ENCODE measurements at regions not wholly inside any gene's neighbourhood (a gene's known extent, or its start where the extent isn't known, plus 50 kb on each side); places are given as distances from the start of the nearest gene placed in this dataset.

DNA sequence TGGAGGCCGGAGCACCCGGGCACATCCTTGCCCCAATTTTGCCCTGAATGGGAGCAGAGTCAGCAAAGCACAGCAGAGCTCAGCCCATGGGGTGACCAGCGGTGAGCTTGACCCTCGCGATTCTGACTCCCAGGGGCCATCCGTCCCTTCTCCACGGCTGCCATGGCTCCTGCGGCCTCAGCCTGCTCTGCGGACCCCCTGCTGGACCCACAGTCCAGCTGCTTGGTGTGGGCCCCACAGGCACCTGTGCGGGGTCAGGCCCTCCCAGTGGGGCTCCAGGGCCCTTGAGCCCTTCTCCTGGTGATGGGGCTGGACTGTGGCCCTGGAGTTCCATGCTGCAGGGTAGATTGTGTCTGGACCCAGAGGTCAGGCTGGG lies 144.2 kb downstream of the ENGASE start:
- DNase-seq (ENCODE audit: low read depth): no peak

DNA sequence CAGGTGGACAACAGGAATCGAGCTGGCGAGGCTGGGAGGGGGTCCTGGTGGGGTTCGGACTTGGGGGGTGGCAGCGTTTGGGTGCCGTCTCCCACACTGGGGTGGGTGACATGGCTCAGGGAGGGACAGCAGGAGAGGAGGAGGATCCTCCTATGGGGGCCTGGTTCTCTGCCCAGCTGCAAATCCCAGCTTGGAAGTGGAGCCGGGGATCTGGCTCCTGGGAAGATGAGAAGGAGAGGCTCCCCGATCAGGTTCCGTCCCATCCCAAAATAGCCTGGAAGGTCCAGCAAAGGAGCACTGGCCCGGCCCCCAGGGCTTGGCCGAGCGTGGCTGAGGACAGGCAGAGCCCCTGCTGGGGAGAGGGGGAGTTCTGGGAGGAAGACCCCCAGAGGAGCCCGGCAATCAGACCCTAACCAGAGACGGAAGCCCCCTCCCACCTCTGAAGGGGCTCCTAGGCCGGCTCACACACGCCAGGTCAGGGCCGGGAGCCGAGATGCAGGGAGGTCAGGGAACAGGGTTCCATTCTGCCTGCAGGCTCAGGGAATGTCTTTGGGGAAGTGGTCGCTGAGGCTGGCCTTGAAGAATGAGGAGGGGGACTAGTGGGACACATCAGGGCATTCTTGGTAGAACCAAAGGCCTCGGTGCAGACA lies 143.7 kb downstream of the ENGASE start:
- no peak for DNase-seq (ENCODE audit: low read depth)

DNA sequence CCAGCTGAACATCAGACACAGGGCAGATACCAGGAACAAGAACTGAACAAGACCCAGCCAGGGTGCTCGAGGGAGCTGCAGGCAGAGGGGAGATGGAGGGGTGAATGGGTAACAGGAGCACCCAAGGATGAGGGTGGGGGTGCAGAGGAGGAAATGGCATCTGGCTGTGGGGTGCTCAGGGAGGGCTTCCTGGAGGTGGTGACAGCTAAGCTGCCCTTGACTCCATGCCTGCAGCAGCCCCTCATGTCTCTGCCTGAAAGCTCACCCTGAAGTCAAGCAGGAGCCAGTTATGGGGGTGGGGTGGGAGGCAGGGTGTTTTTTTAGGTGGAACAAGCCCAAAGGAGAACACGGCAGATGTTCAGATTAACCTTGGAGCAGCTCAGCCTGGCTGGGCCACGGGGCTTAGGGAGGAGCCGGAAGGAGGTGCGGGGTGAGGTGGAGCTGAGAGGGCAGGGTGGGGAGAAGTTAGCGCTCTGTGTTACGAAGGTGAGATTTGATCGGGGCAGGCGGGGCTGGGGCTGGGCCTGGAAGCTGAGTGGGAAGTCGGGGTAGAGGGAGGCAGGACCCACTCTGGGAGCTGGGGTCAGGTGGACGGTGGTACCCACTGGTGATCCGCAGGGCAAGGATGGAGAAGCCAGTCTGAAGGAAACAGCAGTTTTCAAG lies 143.0 kb downstream of the ENGASE start:
- no peak for DNase-seq (ENCODE audit: low read depth)

DNA sequence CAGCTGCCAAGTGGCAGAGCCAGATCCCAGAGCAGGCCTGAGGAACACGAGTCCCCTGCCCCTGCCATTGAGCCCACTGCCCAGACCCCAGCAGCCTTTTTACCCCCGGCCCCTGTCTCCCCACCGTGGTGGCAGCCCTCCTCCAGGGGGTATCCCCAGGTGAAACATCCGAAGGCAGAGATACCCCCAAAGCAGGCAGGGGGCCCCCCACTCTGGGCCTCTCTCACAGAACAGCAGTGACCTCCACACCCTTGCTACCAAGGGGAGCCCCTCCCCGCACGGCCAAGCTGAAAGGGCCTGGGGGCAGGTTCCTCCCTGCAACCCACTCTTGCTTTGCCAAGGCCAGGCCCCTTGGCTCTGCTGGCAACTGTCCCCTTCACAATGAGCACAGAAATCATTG lies 142.2 kb downstream of the ENGASE start:
- no peak for DNase-seq (ENCODE audit: low read depth)

DNA sequence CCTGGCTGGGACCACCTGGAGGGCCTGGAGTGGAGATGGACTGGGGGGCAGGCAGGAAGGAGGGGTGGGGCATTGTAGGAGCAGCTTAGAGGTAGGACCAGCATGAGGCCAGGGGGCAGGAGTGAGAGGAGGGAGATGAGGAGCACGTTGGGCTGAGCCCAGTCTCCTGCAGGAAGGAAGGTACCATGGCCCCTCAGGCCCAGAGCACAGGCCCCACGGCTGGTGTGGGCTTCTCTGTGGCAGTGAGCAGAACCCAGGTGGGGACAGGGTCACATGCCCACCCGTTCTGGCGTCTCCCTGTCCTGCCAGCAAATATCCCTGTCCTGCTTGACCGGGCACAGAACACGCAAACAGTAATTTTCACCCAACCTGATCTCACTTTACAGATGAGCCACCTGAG lies 141.8 kb downstream of the ENGASE start:
- DNase-seq (ENCODE audit: low read depth): no peak

DNA sequence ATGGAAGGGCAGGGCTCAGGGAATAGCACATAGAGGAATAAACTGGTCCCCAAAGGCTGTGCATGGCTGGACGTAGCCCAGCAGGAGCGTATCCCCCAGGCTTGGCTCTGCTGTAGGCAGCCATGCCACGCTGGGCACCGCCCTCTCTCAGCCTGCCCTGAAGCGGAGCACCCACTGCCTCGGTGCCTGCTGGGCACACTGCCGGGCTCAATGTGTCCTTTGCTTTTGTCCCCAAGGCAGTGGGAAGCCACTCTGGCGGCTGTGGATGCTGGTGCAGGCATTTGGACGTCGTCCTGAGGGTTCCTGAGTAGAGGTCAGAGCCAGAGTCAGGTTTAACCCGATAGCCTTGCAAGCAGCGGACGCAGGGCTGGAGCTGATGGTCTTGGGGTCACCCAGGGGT lies 141.0 kb downstream of the ENGASE start:
- no peak for DNase-seq (ENCODE audit: low read depth)

DNA sequence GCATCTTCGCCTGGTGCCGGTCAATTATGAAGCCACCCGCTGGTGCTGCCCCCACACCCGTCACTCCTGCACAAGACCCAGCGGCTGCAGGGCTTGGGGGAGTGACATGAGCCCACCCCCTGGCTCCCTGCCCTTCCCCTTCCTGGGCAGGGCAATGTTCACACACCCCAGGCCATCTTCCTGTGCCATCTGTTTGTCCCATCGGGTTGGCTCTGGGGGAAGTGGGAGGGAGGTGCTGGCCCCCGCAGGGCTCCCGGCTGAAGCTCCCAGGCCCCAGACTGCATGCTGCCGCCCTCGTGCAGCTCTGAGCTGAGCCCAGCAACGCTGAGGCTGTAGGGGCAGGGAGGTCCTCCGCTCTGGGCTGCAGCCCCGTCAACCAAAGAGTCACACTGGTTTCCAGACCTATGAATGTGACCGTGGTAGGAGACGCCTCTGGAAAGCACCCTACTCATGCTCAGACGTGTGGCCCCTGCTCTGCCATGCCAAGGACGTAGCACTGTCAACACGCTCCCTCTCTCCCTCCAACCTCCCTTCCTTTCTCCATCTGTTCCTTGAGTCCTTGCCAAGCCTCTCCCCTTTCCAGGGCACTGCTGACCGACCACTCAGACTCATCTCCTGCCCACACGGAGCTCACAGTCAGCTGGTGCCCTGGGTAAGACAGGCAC lies 140.4 kb downstream of the ENGASE start:
- no peak for DNase-seq (ENCODE audit: low read depth)

DNA sequence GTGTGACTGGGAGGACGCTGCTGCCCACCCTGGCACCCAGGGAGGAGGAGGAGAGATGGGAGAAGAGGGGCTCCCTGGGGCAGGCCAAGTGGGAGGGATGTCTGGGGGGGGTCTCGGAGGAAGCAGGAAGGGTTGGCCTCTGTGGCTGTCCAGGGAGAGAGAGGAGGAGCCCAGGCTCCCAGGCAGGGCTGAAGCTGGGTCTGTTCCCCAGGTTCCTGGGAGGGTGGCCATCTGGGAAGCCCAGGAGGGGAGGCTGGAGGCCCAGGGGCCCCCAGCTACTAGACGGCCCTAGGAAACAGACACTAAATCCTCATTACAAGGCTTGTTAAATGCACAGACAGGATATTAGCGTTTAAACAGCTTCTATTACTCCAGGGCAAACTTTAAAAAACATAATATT lies 139.8 kb downstream of the ENGASE start:
- no peak for DNase-seq (ENCODE audit: low read depth)

DNA sequence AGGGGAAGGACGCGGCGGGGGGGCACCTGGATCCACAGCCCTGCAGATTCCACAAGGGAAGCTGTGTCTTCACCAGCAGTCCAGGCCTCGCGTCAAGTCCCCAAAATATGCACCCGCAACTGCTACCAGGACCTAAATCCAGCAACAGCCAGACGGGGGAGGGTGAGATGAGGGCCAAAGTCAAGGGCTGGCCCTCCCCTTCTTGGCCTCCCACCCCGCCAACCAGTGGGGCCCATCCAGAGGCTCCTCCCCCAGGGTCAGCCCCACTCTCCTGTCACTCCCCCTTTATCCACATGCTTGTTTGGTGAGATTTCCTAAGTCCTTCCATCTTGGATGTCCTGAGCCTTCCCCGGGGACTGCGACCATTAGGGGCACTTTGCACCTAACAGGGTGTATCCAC lies 138.7 kb downstream of the ENGASE start:
- no peak for DNase-seq (ENCODE audit: low read depth)

DNA sequence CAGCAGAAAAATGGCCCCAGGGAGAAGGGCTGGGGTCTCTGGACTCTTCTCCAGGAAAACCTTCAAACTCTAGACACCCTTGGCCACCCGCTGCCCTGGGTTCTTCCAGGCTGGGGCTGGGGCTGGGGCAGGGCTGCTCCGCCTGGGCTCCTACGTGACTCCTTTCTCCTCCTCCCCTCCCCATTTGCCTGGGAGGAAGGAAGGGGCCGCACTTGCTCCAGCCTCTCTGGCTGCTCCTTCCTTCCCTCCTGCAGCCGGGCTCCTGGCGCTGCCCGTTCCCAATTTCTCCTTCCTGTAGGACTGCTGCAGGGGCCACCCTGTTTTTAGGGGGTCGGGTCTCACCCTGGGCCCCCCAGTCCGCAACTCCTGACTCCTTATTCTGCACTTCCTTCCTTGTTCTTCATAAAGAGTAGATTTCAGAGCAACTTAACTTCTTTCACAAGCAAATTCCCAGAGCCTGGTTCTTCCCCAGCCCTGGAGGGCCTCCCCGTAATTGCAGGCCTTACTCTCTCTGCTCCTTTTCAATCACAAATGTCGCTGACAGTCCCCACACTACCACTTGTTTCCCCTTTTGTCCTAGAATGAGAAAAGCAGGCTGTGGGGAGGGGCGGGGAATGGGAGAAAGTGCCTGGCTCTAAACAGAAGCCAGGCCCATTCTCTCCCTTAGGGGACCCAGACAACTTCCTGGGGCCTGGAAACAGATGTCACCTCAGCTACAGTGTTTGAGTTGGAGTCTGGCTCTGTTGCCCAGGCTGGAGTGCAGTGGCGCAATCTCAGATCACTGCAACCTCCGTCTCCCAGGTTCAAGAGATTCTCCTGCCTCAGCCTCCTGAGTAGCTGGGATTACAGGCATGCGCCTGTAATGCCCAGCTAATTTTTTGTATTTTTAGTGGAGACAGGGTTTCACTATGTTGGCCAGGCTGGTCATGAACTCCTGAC lies 137.8 kb downstream of the ENGASE start:
- DNase-seq (ENCODE audit: low read depth): no peak

DNA sequence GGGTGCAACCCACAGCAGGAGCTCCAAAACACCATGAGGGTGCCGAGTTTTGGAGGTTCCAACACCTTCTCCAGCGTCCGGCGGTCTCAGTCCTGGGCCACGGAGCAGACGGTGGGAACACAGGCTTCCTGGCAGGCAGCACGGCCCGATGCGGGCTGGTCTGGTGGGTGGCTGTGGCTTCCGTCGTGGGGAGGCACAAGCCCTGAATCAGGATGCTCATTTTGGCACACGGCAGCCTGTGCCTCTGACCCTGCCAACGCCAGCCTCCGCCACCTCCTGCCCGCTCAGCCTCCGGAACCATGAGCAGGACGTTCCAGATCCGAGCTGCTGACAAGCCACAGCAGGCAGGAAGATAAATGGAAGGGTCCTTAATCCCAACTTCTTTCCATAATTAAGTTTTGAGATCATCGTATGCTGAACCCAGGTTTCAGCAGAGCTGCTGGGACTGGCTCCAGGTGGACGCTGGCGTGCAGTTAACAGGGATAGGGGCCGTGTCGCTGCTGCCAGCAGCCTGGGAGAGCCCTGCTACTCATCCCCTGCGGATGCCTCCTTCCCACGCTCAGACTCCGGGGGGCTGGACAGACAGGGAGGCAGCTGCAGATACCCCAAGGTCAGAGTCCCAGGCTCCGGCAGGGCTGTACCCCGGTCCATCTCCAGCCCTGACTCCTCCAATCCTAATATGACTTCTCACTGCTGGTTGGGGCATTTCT lies 136.6 kb downstream of the ENGASE start:
- no peak for DNase-seq (ENCODE audit: low read depth)

DNA sequence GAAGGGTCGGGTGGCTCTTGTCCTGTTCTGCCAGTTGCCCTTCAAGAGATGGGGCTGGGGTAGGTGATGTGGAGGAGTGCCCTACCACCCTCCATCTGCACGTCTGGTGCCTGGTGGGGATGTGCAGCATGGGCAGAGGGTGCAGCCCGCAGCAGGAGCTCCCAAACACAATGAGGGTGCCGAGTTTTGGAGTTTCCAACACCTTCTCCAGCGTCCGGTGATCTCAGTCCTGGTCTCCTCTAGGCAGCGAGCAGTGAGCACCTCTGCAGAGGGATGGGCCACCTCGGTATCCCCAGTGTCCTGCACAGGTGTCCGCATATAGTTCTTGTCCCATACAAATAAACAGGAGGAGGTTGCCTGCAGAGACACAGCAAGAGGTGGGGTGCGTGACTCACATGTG lies 136.0 kb downstream of the ENGASE start:
- no peak for DNase-seq (ENCODE audit: low read depth)

DNA sequence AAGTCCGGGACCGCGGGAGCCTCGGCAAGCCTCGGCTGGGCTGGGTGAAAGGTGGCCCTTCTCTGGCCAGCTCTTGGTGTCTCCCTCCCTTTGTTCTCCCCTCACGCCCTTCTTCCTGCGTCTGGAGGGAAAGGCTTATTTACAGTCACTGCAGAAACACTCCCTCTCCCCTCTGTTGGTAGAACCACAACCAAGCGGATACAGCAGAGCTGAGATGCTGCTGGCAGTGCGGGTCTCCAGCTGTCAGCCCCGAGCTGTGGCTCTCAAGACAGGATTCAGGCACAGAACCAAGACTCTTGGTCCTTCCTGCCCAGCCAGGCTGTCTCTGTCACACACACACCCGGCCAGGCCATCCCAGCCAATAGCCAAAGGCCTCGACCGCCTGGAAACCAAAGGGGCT lies 133.3 kb downstream of the ENGASE start:
- no peak for DNase-seq (ENCODE audit: low read depth)

DNA sequence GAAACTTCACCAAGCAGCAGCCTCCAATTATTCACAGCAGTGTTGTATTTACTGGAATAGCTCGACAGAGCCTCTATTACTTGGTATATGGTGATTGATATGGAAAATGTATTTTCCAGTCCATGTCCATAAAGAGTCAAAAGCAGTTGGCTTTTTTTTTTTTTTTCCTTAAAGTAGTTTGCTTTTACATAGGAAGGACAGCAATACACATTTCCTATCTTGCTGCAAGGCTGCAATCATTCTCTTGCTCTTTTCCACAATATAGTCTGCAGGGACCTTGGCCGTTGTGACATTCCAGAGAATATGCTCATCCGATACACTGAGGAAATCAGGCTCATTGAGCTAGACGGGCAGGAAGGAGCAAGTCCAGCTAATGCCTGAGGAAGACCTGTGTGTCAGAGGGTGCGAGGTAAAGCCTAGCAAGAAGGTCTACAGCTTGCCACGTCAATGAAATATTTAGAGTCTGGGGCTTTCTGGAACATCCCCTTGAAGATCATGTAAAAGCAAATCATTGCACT lies 131.1 kb downstream of the ENGASE start:
- no peak for DNase-seq (ENCODE audit: low read depth)

DNA sequence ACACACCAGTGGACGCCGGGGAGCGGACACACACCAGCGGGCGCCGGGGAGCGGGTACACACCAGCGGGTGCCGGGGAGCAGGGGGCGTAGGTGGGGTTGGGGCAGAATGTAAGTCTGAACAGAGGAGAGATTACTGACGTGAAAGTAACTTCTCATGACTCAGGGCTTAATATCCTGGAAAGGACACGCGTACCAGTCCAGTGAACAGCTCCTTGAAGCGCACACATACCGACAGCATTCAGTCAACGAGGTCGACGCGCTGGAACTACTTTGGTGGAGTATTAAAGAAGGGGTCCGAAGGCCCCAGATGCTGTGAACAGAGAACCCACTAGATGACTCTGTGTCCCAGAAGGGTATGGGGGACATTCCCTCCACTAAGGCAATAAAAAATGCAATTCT lies 129.6 kb downstream of the ENGASE start:
- DNase-seq (ENCODE audit: low read depth): no peak

DNA sequence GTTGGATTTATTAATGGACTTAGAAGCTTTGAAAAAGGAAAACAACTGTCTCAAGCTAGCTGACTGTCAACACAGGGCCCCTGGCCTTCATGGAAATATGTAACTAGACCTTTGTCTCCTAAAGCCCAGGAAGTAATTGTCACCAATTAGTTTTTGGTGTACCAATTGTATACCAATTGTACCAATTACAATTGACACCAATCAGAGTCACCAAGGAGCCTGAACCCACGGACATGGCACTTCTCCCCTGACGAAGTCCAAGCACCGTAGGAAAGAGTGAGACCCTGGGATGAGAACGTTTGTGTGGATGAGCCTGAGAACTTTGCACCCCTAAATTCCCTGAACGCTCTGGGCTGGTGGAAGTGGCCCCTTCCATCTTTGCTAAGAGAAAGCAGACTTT lies 129.0 kb downstream of the ENGASE start:
- DNase-seq (ENCODE audit: low read depth): no peak

DNA sequence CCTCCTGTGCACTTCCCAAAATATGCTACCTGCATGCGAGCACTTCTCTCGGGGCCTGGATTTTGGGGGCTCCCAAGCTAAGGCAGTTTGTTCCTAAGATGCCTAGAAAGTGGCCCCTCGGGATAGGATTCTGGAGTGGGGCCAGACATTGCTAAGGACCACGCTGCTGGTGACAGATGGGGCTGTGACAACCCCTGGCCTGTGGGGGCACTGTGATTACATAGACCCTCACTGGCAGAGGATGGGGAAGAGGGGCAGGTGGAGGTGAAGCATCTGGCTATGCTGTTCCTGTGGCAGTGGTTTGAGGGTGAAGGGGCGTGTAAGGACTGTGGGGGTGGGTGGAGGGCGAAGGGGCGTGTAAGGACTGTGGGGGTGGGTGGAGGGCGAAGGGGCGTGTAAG lies 128.4 kb downstream of the ENGASE start:
- DNase-seq (ENCODE audit: low read depth): no peak

DNA sequence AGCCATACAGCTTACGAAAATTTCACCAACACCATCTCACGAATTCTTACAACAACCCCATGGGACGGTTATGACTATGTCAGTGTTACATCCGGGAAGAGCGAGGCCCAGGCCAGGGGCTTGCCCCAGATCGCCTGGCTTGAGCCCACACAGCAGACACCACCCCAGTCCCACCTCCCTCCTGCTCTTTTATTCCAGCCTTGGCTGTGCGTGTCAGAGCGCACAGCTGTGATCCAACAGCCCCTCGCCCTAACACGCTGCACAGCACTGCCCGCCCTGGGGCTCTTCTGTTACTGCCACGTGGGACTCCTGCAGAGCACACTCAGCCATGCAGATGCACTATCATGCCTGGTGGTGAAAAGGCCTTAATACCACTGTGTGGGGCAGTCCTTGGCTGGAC lies 127.9 kb downstream of the ENGASE start:
- DNase-seq (ENCODE audit: low read depth): no peak

DNA sequence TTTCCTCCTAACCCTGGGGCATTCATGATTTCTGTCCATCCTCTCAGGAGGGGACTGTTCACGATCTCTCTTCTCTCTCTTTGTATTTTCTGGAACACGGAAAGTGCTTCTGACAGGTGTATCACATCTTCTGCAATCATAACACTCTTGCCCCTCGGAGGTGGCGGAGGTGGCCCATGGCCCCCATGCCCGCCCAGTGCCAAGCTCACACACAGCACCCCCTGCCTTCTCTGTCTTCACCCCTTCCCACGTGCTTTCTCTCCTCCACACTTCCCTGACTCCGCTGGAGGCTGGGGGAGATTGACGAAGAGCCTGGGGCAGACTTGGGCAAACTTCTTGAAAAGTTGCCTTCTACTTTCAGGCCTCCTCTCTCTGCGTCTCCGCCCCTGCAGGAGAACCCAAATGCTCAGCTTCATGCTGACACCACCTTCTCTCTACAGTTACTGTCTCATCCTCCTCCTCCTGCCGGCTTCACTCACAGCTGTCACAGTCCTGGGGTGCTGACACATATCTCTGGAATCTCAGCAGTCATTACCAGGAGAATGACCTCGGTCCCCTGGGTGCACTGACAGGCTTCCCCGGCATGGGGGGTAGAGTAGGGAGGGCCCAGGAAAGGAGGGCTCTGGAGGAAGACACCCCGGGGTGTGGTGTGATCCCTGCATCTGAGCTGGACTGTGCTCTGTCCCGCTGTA lies 127.1 kb downstream of the ENGASE start:
- DNase-seq (ENCODE audit: low read depth): no peak

DNA sequence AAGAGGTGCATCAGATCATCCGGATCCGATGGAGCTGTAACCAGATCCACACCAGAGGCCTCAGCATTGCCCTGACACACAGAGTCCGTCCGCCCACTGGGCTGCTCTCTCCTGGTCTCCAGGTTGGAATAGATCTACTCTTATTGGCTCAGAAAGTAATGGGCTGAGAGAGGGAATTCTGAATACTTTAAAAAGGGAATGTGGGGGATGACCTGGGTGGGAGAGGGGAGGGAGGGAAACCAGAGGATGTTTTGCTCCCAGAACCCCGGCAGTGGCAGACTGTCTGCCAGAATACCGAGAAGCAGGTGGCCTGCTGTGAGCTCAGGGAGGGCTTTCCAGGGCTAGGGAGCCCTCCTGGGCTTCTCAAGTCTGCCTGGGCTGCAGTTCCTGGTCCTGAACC lies 126.5 kb downstream of the ENGASE start:
- no peak for DNase-seq (ENCODE audit: low read depth)

DNA sequence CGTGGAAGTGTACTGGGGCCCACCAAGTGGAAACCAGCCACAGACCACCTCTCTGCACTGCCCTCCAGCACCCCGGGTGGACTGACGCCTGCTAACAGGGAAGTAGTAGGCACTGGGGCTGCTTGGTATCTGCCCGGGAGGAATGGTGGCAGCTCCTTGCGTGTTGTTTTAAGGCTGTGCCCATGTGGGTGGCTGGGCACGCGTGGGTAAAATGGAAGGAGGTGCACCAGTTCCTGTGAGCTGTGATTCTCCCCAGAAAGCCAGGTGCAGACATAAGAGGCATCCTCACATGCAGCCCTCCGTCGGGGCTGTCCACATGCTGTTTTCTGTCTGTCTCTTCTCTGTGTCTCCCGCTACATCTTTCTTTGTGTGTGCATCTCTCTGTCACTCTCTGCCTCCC lies 122.3 kb downstream of the ENGASE start:
- no peak for DNase-seq (ENCODE audit: low read depth)

All from stimulated activated CD8-positive, alpha-beta memory T cell treated with anti-CD3 and anti-CD28 coated beads, Interleukin-7, amount 100 ng/mL, for 24 hours (primary cell).